Urinary bladder (tissue), 4 donors: ENCODE measurements at regions not wholly inside any gene's neighbourhood (a gene's known extent, or its start where the extent isn't known, plus 50 kb on each side); places are given as distances from the start of the nearest gene placed in this dataset. TPM values are rescaled to one million over a fixed set of nuclear protein-coding genes. Genes with fewer than 3 reads are reported as not detected.
A peak's percentile ranks its signal among the peaks of the same experiment; 100 is the strongest.

Source experiments
- DNase-seq: peaks from one replicate; pipeline ENCODE4 v3.0.0-alpha.2; 2015; ENCODE audit errors: extremely low spot score
- H3K27ac ChIP-seq: one replicate; pipeline ENCODE4 v1.5.1; 2013; ENCODE audit warnings: low read depth, mild to moderate bottlenecking, moderate library complexity
- H3K36me3 ChIP-seq: one replicate; pipeline ENCODE4 v1.6.1; 2013; ENCODE audit warnings: mild to moderate bottlenecking, moderate library complexity; ENCODE audit not compliant: insufficient read depth
- H3K4me1 ChIP-seq: one replicate; pipeline ENCODE4 v1.6.1; 2013; ENCODE audit warnings: mild to moderate bottlenecking, moderate library complexity; ENCODE audit not compliant: insufficient read depth
- H3K4me3 ChIP-seq: one replicate; pipeline ENCODE4 v1.5.1; 2013; ENCODE audit warnings: low read depth, low read length
- WGBS: extraction: QIAGEN DNeasy Blood & Tissue Kit; methylation state at CpG from one replicate; pipeline ENCODE4 v1.1.7; 2013; 5-methylcytosine and 5-hydroxymethylcytosine counted together
- small RNA-seq: library from RNA; depleted of rRNA; stranded (forward); fragments of <200 nt; gene quantifications from one replicate; pipeline ENCODE3, GENCODE V24; 2014
- donor health status: healthy with polysubstance abuse.
- donor health status: healthy.

DNA sequence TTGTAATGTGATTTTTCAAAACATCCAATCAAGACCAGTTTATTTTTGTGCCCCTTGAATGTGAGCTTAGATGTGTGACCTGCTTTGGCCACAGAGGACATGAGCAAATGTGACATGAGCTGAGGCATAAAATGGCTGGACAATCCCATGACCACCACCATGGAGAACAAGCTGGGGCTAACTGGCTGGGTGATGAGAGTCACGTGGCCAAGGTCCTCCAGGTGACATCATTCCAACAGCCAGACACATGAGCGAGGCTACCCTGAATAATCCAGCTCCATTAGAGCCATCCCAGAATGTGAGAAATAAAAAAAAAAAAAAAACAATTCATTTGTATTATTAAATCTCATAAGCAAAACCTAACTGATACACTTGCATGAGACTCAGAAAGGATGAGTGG lies 90.4 kb upstream of the LDB2 start:
- Histone ChIP-seq H3K27ac (no peak overlapping the region), H3K36me3 (no peaks in the 10 kb centered on the region), H3K4me1 (no peaks in the 10 kb centered on the region), H3K4me3 (no peak overlapping the region)
- no peak for DNase-seq
- 91% methylated on average over 2 of the region's 2 CpGs for WGBS

DNA sequence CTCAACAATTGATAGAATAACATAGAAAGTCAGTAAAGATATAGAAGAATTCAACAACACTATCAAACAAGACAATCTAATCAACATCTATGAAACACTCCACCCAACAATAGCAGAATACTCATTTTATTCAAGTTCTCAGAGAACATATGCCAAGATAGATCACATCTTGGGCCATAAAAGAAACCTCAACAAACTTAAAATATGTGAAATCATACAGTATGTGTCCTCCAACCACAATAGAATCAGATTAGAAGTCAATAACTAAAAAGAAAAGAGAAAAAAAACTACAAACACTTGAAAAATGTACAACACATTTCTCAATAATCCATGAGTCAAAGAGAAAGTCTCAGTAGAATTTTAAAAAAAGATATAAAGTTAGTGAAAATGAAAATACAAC lies 78.6 kb upstream of the LDB2 start:
- Histone ChIP-seq H3K4me1 (no peaks in the 10 kb centered on the region), H3K27ac (no peak overlapping the region), H3K36me3 (no peaks in the 10 kb centered on the region), H3K4me3 (no peak overlapping the region)
- DNase-seq, result no peak

DNA sequence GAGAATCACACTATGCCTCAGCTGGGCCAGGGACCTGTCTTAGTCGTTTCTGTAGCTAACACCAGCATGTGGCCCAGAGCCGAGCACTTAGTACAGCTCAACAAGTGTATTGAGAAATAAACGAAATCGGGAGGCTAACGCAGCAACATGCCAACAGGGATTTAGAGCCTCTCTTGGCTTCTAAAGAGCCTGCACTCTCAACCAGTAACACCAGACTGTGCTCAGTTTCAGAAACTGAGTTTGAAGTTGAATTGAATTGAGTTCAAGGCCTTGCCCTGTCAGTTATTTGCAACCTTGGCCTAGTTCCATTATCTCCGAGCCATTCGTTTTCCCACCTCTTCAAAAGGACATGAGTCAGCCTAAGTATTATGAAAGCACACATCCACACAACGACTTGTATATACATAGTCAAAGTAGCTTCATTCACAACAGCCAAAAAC lies 71.3 kb upstream of the LDB2 start:
- no peak overlapping the region for H3K27ac ChIP-seq
- WGBS, result 27% methylated on average over 8 of the region's 8 CpGs

DNA sequence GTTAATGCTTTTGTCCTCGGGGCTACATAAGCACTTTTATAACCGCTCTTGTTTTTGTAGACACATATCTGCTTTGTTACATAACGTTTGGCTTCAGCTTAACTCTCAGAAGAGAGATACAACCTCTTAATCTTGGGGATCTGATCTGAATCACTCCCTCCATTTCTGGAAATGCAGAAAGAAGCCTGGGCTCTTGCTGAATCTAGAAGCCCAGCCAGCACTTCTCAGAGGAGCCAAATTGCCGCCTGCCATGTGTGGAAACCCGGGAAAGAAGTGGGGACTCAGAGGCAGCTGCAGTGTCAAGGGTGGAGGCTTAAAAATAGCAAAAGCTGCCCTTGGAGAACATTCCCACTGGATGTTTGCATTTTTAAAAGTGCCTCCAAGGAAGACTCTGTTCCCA lies 69.3 kb upstream of the LDB2 start:
- no peak overlapping the region for H3K4me3 ChIP-seq
- no peaks in the 10 kb centered on the region for H3K36me3 ChIP-seq
- no peaks in the 10 kb centered on the region for H3K4me1 ChIP-seq
- 18% methylated on average over 5 of the region's 5 CpGs for WGBS
- peak overlapping the region; percentile 78 for H3K27ac ChIP-seq
- peak; percentile 61 for DNase-seq

More for the DNA sequence above, 71.3 kb upstream of the LDB2 start:
- H3K4me1 ChIP-seq, result no peaks in the 10 kb centered on the region
- H3K4me3 ChIP-seq, result no peak overlapping the region
- no peaks in the 10 kb centered on the region for H3K36me3 ChIP-seq
- no peak for DNase-seq

DNA sequence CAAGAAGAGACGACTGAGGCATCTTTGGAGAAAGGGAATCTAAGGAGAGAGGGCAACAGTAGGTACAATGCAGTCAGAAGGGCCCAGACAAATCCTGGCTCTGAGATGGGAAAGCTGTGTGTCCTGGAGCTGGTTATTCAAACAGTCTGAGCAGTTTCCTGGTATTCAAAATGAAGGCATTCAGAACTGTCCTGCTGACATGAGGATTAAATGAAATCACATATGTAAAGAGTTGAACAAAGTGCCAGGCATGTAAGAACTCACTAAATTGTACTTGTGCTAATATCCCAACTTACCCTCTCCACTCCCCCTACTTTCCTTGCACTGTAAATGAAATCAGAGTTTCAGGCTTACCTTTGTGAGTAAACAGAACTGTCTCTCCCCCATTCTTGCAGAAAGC lies 60.9 kb upstream of the LDB2 start:
- H3K36me3 ChIP-seq, result no peaks in the 10 kb centered on the region
- H3K27ac ChIP-seq, result no peak overlapping the region
- 91% methylated on average over 1 of the region's 1 CpG for WGBS
- no peak for DNase-seq
- H3K4me3 ChIP-seq, result no peak overlapping the region
- no peaks in the 10 kb centered on the region for H3K4me1 ChIP-seq

DNA sequence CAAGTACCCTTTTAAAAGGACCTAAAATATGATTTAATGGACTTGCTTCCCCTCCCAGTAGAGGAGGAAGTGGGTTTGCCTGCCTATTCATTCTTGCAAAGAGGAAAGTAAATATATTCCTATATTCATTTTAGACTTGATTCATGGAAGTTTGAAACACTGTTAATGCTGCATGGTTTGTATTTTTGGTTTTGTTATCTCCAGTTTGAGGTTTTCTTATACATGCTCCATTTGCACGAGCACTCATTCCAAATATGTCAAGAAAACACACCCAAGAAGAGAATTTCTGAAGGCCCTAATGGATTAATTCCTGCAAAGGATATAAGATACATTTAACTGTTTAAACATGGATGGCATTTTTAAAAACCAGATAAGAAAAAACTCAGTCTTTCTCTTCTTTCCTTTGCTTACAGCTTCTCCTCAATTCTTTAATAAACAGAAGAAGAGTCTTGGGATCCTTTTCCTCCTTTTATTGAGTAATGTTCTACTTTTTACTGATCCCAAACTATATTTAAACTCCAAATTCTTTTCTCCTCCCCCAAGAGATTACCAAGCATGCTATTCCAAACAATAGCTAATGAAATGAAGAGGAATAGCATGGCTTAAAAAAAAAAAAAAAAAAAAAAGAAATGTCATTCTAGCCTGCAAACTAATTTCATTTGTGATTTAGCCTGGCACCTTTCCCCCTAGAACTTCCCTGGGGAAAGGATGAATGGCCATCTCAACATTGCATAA lies 54.6 kb upstream of the LDB2 start:
- Histone ChIP-seq H3K4me1 (no peaks in the 10 kb centered on the region), H3K36me3 (no peaks in the 10 kb centered on the region), H3K27ac (no peak overlapping the region), H3K4me3 (no peak overlapping the region)
- 37% methylated on average over 1 of the region's 1 CpG for WGBS
- DNase-seq, result no peak

DNA sequence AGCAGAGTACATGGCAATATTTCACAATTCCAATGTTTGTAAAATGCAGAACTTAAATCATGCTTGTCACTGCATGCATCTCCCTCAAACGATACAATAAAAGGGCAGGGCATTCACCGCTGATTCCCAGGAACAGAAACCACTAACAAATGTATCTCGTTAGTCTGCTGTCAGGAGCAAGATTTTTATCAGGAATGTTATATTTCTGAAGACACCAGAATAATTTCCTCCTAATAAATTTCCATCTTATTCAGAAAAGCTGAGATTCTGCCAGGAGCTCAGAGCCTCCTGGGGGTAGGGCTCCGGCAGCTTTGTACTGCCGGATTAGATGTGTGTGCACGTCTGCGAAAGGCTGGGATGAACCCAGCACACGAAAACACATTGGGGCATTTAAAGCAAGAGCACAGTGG lies 54.0 kb upstream of the LDB2 start:
- DNase-seq, result no peak
- Histone ChIP-seq H3K27ac (no peak overlapping the region), H3K4me1 (no peaks in the 10 kb centered on the region), H3K4me3 (no peak overlapping the region), H3K36me3 (no peaks in the 10 kb centered on the region)
- WGBS, result 19% methylated on average over 8 of the region's 8 CpGs

Small RNA genes in the stretch of these regions (small RNA-seq; reads per million reads assigned to genes)
- gene MTND5P4, result not detected
- gene SNORA75B, result not detected
